Stimulated activated CD8-positive, alpha-beta memory T cell treated with anti-CD3 and anti-CD28 coated beads, Interleukin-4, amount 100 ng/mL, for 48 hours (primary cell): ENCODE measurements at regions not wholly inside any gene's neighbourhood (a gene's known extent, or its start where the extent isn't known, plus 50 kb on each side); places are given as distances from the start of the nearest gene placed in this dataset.

Experiments used
- DNase-seq: peaks from one replicate; pipeline ENCODE4 v3.0.0-alpha.2; 2020

DNA sequence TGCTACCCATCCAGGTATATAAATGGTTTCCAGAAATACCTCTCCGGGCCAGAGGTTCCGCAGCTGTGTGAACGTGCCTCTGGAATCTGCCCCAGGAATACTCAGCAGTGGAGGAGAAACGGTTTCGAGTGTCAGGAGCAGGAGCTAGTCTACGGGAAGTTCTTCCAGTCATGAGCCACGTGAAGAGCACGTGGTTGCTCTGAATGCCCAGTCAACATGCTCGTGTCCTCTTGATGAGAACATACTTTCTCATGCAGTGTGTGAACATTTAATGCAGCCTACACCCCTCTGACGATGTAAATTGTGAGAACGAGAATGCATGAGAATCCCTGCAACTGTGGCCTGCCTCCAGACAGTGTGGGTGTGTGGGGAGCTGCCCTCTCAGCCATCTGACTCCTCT is 277.0 kb upstream of the SHH start:
- no peak for DNase-seq

DNA sequence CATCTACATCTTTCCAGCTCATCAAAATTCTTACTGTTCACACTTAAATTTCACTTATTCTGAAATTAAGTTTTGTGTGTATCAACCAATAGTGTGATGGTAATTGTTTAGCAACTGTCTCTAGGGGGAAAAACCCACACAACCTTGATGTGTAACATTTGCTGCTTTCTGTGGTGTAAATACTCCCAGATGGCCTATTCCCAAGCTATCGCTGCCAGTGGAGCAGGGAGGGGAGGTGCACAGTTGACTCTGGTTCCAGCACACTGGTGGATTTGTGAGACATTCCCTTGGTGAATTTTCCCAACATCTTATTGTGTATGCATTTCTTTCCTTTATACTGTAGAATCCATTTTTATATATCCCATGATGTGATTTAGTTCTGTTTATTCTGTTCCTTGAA is 275.9 kb upstream of the SHH start:
- no peak for DNase-seq

DNA sequence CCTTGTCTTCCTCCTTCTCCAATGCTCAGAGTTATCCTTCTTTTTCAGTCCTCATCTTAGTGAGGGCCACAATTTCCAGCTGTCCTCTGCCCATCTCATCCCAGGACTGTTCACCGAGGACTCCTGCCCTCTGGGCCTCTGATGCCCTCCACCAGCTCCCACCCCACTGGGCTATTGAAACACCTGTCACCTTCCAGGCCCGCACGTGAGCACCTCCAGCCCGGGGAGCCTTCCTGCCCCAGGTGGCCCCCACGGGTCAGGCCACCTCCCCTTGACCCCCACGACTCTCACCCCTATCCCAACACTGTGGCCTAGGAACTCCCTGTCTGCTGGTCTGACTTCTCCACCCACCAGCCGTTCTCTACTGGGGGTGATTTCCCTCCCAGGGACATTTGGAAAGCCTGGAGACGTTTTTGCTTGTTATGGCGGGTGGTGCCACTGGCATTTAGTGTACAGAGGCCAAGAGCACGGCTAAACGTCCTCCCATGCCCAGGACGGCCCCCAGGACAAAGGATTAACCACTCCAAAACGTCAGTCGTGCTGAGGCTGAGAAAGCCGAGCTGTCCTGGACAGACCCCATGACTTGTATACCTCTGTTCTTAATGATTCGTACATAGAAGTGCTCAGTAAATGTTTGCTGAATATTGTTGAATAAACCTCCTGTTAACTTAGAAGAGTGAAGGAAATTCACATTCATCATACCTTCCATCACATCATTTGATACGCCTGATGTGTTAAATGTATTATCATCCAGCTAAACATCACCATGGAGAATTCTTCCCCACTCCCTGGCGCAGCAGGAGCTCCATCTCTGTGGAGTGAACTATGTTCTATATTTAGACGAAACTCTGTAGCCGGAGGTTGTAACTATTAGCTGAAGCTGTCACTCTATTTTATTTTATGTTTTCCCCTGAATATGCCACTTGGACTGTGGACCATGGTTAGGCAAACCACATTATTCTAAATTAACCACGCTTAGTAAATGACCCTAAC is 270.1 kb upstream of the SHH start:
- no peak for DNase-seq

DNA sequence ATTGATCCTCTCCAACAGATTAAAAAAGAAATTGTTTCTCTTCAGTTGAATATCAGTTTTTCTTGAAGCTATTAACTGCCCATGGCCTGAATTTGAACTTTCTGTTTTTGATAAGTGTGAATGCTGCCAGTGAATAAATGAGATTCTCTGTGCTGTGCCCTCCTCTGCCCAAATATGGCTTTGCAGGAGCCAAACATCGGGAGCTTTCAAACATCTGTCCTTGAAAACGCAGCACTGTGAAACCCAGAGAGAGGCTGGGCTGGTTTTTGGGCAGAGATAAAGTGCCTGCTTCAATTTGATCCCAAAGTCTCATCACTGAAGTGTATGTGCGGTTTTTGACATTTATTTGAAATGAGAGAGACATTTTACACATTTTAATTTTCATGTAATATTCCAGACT is 268.3 kb upstream of the SHH start:
- no peak for DNase-seq

DNA sequence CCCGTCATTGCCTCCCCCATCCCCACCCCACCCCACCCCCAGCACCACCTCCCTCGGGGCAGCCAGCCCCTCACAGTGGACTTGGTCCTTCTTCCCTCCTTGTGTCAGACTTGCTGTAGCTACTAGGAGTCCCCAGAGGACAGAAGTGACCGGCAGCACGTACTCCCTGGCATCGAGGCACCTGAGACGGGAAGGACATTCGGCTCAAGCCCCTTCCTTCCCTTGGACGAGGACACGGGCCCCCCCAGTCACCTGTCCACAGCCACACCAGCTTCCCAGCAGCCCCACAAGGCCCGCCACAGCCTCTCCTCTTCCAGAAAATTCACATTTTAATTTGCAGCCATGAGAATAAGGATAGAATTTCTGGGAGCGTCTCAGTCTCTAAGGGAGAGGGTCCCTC is 267.8 kb upstream of the SHH start:
- DNase-seq, result no peak

DNA sequence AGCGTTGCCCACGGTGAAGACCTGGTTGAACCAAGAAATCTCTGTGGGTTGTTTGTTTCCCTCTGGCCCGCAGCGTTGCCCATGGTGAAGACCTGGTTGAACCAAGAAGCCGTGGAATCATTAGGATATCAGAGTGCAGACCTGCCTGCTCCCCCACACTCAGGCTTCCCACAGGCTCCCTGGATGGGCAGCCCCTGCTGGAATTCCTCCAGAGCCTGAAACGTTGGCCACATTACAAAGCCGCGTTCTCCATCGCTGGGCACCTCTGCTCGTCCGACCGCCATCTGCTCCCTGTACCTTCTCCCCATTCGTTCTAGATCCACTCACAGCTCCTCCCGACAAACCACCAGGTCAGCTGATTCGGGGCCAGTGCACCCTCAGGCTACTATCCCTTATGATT is 266.9 kb upstream of the SHH start:
- no peak for DNase-seq

DNA sequence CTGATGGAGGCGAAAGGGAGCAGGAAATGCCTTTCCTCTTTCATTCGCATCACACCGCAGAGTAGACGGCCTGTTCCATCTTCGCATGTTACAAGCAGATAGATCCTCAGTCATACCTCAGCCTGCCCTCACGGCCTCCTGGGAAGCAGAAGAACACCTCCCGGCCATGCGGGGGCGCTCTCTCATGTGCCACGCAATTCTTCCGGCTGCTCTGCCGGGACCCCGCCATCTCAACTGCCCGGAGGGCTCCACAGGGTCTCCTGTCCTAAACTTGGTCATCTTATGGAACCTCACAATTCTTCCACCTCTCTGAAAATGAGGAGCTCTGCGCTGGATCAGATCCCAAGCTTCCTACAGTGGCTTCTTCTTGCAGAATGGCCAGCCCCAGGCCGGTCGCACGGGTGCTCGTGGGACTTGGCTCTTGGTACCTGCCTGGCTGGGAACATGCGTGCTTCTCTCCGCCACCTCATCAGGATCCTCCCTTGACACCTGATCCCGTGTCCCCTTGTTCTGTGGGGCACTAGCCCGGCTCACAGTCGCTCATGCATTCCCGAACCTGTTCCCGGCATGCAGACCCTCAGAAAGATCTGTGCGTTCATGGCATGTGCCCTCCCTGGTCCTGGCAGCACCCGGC is 262.8 kb upstream of the SHH start:
- DNase-seq, result no peak

DNA sequence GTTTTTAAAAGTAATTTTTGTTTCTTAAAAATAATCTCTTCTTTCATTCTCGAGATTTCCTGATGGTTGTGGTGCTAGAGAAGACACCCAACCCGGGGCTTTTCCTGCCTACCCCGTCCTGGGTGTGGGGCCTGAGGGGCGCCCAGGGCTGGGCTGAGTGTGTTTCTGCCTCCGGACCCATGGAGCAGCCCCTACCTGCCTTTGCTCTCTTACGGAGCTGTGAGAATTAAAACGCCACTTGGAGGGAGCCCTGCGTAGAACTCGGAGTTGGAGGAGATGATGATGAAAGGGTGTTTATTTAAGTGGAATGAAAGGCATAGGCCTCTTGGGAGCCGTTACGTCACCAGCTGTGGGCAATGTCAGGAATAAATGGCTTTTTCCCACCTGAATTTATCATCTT is 261.8 kb upstream of the SHH start:
- no peak for DNase-seq

DNA sequence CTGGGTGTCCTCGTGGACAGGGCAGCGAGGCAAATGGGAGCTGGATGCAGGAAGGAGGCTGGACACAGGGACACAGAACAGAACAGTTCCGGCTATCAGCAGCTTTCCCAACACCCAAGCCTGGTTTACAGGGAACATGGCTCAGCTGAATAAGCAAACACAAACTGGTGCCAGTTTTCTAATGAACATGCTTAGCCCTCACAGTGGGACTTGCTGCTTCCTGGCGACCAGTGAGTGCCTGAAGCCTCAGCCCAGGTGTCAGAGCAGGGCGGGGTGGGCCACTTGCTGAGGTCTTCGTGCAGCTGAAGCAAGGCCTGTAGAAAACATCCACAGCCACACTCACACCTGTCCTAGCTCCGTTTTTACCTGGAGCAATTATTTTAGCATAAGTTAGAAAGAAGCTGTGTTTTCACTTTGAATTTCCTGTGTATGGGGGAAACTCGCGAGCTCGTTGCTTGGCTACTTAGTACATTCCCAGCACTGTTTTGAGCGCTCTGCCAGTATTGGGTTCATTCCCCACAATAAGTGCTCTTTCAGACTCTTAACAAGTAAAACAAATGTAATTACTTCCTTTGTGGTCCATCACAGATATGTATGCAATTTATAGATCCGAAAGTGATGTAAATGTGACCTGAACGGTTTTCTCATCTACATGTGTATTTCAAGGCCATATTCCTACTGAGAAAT is 261.2 kb upstream of the SHH start:
- no peak for DNase-seq

DNA sequence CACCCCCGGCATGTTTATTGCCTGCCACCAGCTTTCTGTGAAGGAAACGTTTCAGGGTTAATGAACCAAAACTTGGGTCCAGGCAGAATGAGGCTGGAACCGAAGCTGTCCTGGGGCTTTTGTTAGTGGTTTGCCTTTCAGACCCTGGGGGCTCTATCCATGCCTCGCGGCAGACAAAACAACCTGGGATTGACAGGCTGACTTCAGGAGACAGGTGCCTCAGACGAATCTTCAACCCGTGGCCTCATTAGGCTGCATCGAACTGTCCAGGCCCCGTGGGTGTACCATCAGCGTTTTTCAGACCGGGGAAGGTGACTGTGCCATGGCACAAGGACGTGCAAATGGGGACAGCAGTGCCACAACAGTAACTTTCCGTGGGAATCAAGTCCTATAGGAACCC is 259.3 kb upstream of the SHH start:
- no peak for DNase-seq

DNA sequence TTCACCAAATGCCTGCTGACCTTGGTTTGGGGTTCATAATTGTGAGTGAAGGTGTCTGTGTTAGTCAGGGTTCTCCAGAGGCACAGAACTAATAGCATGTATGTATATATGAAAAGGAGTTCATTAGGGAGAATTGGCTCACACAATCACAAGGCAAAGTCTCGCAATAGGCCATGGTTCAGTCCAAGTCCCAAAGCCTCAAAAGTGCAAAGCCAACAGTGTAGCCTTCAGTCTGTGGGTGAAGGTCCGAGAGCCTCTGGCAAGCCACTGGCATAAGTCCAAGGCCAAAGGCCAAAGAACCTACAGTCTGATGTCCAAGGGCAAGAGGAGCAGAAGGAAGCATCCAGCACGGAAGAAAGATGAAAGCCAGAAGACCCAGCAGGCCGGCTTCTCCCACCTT is 257.6 kb upstream of the SHH start:
- DNase-seq, result no peak

DNA sequence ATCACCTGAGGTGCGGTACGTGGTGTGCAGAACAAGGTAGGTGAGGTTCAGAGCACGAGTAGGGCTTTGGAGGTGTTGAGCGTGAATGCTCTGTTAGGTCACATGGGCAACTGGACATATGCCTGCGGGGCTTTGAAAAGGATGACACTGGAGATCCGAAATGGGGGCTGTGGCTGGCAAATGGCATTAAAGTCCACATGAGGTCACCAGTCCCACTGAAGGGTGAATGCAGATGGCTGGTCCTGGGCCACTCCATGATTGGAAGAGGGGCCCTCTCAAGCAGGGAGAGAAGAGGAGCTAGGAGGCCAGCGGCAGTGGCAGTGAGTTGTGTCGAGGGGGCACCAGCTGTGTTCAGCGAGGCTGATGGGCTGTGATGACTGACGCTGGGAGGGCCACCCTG is 254.9 kb upstream of the SHH start:
- DNase-seq, result no peak

DNA sequence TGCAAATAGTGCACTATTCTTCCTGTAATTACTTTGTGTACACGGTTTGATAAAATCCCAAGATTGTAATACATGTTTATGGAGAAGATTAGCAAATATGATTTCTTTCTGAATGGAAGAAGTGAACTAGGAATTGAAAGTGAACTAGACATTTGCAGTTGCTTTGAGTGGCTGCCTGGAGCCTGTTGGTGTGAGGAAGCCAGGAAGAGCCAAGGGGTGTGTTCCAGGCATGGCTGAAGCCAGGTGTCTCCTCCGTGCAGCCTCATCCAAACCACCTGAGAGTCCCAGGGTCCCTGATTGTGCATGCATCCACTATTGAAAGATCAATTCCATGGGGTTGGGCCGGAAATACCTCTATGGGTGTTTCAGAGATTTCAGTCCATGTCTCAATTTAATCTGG is 253.1 kb upstream of the SHH start:
- no peak for DNase-seq

DNA sequence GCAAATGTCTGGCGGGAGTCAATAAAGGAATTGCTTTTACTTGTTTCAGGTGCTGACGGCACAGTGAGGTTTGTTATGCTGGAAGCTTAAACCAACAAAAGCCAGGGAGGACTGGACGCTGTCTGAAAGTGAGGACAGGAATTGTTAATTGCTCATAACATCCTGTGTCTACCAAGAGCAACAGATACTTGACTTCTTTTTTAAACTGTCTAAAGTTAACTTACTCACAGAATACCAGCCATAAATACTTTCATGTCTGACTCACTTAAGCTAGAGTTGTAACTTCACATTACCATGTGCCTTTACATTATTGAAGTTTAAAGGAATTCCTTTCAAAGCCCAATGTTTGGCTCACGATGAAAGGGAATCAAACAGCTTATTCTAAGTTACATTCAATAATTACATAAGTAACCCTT is 252.7 kb upstream of the SHH start:
- no peak for DNase-seq

DNA sequence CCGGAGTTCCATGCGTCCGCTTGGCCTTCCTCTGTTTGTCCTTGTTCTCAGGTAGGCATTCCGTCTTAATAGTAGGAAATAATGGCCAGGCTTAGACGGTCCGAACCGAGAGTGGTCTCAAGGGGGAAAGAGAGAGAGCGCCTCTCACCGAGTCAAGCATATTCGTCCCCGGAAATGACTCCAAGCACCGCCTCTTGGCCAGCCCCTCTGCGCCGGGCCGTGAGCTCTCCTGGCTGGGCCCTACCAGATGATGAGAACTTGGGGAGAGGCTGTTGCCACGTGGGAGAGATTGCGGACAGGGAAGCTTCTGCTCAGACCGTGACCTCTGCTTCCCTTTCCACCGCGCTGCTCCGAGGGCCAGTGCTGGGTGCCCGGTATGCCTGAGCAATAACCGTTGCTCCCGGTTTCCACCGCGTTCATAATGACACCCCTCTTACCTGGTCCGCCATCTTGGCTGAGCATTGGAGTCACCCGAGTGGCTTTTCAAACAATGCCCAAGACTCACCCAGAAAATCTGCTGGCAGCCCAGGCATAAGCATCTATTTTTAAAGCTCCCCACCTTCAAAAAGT is 251.1 kb upstream of the SHH start:
- no peak for DNase-seq

DNA sequence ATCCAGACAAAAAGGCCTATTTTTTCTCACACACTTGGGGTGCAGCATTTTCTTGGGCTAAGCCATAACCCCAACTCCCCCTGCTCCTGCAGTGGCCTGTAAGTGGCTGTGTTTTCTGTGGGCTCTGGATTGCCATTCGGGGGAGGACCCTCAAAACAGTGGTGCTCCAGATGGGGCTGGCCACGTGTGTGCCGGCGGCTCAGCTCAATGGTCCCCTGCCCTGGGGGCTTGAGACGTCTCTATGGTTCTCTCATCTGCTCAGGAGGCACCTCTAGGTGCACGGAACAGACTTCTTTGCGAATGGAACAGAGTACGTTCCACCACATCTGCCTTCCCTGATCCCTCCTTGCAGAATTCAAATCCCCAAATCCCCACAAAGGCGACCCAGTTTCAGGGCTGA is 250.0 kb upstream of the SHH start:
- DNase-seq, result no peak

DNA sequence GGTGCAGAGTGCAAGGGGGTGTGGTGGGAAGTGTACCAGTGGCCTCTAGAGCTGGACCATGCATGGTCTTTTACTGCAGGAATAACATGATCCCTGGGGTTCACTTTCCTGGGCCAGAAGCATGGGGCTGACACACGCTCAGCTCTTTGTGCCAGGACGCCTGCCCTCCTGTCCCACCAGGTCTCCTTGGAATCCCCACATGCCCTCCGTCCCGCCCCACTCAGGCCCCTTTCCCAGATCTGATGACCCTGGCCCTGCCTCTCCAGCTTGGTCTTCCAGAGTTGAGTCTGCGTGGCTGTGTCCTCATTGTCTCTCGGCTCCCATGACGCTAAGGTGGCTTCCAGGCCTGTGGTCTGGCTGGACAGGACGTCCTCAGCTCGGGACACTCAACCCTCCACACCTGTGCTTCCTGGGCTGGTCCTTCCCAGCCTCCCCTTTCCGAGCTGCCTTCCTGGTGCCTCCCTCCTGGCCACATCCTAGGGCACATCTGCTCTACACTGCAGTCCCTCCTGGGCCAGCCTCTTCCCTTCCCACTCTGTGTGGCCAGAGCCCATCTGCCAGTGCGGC is 249.5 kb upstream of the SHH start:
- no peak for DNase-seq

DNA sequence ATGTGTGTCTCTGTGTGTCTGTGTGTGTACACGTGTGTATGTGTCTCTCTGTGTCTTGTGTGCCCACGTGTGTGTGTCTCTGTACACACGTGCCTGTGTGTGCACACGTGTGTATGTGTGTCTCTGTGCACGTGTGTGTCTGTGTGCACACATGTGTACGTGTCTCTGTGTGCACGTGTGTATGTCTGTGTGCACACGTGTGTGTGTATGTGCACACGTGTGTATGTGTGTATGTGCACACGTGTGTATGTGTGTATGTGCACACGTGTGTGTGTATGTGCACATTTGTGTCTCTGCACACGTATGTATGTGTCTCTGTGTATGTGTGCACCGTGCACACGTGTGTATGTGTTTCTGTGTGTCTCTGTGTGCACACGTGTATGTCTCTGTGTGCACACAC is 248.7 kb upstream of the SHH start:
- no peak for DNase-seq

DNA sequence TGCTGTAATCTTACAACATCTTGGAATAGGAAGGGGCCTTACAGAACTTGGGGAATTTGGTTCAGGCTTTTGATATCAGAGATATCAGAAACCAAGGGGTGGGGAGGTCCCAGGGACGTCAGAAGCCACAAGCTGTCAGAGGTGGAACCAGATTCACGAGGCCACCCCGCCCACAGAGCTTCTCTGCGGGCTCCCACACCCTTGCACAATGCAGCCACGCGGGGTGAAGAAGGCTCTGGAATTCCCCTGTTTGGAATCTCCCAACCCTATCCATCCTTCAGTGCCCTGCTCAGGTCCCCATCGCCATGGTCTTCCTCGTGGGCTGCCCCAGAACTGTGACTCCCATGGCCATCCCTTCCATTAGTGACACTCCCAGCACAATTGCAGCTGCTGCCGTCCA is 247.1 kb upstream of the SHH start:
- DNase-seq, result no peak

DNA sequence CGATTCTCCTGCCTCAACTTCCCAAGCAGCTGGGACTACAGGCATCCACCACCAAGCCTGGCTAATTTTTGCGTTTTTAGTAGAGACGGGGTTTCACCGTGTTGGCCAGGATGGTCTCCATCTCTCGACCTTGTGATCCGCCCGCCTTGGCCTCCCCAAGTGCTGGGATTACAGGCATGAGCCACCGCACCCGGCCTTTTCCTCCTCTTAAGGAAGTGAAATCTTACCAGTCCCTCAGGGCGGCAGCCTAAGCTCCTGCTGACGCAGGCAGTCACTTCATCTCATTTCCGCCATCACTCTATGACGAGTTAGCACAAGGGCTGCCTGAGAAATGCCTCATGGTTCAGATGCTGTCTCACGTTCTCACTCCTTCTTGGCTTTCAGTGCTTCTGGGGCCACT is 246.0 kb upstream of the SHH start:
- no peak for DNase-seq

DNA sequence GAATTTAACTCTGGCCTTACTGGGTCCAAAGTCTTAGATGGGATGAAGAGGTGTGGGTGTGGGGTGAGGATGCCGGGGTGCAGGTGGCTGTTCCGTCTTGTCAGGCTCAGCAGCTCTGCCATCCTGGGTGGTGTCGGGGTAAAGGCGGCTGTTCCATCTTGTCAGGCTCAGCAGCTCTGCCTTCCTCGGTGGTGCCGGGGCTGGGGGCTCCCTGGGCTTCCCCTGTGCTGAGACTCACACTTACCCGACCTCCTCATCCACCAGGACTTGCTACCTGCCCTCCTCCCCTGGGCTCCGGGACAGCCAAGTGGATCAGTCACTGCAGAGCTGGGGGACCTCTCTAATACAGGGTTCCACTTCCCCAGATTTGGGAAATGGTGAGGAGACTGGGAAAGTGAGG is 244.3 kb upstream of the SHH start:
- DNase-seq, result no peak

DNA sequence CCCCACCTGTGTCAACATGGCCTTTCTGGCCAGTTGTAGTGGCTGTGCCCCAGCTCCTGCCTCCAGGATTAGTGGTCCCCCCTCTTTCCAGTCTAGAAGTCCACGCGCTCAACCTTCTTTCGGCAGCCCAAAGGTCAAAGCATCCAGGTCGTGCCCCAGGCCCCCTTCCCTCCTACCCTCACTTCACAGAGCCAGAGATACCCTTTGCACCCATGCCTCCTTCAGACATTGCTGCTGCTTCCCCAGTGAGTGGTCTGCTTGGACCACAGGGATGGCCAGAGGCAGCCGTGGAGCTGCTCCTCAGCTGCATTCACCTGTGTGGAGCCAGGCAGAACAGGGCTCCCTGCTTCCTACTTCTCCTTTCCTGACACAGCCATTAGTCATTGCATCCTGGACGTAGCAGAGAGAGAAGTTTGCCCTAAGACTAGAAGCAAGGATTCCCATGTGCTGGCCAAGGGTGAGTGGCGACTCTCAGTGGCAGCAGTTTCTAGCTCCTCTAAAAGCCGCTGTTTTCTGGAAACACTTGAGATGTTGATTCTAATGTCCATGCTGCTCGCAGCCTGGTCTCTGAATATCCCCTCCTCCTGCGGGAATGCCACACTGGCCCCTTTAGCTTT is 243.1 kb upstream of the SHH start:
- no peak for DNase-seq

DNA sequence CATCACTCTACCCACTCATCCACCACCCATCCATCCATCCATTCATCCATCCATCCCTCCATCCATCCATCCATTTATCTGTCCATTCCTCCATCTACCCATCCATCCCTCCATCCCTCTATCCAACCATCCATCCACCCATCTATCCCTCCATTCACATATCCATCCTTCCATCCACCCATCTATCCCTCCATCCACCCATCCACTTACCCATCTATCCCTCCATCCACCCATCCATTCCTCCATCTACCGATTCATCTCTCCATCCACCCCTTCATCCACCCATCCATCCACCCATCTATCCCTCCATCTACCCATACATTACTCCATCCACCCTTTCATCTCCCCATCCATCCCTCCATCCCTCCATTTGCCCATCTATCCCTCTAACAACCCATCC is 239.6 kb upstream of the SHH start:
- no peak for DNase-seq
